Suppressor macrophage (primary cell): ENCODE measurements at regions not wholly inside any gene's neighbourhood (a gene's known extent, or its start where the extent isn't known, plus 50 kb on each side); places are given as distances from the start of the nearest gene placed in this dataset.

Experiments used
- DNase-seq, 4 experiments: peaks; one replicate each; pipeline ENCODE4 v3.0.0-alpha.2; 2020 to 2022

DNA sequence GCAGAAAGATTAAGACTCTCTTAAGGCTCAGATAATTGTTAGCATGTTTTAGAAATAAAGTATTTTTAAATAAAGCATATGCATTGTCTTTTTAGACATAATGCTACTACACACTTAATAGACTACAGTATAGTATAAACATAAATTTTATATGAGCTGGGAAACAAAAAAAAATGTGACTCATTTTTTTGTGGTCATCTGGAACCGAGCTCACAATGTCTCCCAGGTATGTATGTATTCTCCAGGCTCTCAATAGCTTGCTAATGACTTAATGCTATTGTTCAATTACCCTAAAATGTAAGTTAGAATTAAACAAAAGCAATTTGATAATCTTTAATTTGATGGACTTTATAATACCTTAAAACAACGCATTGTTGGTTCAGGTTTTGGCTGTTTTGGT lies 167.2 kb downstream of the NUP35 start:
- no peak for DNase-seq

DNA sequence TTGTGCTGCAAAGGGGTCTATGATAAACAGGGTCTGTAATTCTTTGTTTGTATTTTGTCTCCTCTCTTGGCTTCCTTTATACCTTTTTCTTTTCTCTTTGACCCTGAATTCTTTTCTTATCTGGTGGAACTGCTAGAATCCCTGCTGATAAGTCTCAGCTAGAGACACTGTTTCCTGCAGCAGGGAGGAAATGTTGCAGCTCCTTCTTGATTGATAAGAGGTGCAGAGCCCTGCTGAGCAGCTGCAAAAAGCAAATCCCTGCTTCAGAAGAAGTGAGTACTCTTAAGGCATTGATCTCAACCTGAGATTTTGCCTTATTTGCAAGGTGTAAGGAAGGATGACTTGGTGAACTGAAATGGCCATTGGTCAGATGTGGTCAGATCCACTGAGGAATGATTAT lies 167.8 kb downstream of the NUP35 start:
- DNase-seq = no peak

DNA sequence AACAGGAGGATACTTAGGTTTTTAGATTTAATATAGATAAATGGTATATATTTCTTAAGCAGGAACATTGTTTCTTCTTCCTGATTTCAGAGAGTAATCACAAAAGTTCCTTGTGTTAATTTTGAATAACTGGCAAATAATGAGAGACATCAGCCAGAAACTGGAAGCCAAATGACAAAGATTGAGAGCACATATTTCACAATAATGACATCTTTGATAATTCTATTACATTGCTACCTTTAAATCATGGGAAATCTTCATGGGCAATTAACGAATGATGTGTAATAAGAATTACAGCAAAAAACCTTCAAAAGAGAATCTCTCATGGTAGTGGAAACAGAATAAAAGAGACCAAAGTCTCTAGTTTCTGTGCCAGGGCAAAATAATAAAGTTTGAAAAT lies 215.1 kb downstream of the NUP35 start:
- no peak for DNase-seq

DNA sequence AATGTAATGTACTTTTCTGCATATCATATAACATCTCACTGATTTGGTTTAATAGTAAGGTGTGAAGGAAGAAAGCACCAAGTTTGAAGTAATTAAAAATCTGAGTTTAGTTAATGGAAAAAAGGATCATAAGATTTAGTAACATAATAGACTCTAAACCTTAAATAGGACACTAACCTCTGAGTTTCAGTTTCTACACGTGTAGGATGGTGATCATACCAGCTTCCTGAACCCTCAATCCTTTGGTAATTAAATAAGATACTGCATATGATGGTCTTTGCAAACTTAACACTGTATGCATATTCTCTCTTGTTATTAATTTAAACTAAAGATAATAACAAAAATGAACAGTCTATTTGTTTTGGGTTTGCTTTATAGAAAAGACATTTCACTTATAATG lies 216.8 kb downstream of the NUP35 start:
- DNase-seq = no peak

DNA sequence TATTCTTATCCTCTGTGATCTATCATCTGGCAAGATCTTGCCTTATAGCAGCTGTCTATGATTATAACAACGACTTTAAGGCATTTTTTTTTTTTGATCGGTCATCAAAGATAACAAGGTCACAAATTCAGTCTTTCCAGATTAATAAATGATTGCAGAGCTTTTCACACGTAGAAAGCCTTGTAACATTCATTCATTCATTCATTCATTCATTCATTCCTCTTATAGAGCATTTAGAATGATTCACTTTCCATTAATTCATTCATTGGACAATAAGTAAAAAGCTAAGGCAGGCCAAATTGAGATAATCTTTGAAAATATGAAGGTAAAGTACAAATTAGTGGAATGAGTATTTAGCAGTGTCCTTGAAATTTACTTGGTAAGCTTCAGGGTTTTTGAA lies 223.7 kb downstream of the NUP35 start:
- no peak for DNase-seq

DNA sequence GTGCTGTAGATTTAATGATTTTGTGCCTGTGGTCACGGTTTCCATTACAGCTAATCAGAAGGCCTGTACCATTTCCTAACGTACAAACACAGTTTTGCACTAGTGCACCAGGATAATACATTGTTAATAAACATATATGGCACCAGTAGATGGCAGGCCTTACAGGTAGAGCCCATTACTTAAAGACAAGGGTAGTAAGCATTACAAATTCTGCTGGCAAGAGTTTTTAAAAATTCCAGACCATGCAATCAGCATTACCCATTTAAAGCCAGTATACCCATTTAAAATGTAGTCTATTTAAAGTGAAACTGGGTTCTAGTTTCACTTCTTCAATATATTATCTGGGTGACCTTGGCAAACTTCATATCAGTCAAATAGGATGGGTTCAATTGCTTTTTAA lies 224.2 kb downstream of the NUP35 start:
- no peak for DNase-seq

DNA sequence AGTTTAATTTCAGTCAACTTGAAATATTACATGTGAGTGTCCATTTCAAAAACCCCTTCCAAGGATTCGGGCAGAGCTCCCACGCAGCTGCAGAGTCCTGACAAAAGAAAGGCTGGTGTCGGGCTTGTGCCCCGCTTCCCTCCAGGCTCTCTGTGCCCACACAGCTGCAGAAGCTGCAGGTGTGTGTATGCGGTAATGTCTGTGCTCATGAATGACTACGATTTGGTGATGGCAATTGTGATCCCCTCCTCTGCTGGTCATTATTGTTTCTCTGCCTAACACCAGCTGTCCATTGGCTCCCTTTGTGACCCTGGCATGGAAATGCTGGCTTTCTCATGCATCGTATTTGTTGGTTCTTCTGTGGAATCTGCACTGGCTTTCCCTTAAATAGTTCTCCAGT lies 224.8 kb downstream of the NUP35 start:
- no peak for DNase-seq

DNA sequence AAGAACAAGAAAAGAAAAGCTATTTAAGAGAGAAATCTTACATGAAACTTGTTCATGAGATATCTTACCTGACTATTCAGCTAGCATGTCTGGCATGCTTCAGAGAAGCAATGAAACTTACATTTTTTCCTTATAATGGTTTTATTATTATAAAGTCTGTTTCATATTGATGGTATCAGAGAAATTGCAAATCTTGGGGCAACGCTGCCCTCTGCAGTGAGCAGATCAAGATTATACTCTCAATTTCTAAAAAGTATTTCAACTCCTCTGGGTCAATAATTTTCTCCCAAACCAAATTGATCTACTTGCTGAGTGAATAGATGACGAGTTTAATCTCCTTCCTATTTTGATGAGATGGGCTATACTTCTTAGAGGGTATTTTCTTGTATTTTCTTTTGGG lies 235.6 kb downstream of the NUP35 start:
- no peak for DNase-seq

DNA sequence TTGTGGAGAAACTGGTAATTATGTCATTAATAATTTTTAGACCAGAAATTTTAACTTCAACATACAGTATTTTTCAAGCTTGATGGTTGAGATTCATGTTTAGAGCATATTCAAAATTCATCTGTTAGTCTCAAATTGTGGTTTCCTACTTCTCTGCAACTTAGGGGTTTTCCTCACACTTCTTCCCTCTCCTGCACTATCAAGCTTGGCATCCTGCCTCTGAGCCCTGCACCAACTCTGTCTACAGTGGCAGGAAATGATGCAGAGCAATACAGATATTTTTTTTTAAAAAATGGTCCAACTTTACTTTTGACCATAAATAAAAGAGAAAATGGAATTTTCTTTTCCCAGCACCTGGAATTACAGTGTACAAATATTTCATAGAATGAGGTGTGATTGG lies 247.3 kb downstream of the NUP35 start:
- no peak for DNase-seq

DNA sequence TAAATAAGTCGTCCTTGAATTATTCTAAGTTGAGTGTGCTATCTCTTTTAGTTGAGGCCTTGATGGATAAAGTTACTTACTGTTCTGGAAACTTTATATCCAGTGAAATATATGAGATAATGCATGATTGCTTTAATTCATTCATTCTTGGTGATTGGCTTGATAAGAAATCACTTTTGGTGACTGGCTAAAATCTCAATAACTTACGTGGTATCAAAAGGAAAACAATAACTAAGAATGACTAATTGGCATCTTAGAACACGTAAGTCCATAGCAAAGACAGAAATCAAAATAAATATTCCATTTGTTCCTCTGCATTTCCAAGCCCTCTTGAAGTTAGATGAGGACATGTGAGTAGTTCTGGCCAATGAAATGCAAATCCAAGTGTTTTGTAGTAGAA lies 251.6 kb downstream of the NUP35 start:
- no peak for DNase-seq

DNA sequence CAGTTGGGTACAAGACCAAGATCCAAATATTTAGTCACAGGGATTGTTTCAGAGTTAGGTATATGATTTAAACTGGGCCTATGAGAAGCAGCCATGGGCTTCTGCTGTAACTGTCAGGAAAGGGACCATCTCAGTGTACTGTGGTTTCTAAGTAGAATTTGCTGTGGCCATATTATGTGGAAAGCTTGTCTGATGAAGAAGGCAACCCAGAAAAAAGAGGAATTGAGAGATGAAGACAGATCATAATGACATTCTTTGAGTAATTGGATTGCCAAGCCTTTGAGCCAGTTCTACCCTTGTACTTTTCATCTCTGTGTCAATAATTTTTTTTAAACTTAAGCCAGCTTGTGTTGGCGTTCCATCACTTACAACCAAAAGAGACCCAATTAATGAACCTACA lies 259.6 kb downstream of the NUP35 start:
- no peak for DNase-seq

DNA sequence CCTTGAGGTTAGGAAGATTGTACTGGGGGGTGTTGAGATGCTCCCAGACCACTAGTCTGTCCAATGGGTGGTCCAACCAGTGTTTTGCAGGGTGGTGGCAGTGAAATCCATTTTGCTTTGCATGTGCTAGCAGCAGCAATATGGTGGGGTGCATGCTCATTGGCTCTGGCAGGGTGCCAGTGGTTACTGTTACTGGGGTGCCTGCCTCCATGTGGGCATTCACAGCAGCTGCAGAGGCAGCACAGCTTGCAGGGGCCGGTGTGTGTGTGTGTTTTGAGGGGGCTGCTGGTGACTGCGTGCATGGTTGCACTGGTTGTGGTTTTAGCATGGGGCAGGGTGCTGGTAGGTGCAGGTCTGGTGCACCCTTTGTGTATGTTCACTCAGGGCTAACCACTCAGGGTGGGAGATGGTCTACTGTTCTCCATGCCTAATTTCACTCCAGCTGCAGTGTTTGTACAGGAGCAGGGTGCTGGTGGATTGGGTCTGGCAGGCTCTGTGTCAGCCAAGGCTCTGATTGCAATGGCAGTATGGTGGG lies 265.4 kb downstream of the NUP35 start:
- DNase-seq = no peak

DNA sequence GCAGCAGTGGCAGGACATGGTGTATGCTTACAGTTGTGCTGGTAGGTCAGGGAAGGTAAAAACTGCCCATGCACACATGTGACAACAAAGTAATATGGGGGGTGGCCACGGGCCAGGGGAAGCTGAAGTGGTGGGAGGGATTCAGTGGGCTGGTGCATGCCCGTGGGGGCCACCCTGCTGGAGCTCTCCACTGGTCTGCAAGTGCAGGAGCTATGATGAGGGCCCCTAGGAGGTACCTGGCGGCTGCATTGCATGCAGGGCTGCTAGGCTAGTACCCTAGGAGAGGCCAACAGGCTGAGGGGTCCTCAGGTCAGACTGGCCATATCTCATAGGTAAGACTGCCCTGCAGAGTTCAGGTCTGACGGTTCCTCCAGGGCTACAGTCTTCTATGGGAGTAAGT lies 265.9 kb downstream of the NUP35 start:
- DNase-seq = no peak

DNA sequence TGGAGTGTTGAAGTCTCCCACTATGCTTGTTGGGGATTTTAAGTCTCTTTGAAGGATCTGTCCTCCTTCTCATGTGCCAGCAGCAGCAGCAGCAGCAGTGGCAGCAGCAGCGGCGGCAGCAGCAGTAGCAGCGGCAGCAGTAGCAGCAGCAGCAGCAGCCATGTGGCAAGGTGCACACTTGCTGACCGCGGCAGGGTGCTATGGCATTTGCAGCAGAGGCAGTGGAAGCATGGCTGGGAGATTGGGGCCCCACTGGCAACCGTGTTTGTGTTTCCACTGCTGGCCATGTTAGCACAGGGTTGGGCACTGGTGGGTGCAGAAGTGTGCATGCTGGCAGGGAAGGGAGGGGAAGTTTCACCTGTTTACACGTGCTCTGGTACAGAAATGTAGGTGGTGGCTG lies 280.1 kb downstream of the NUP35 start:
- DNase-seq = no peak

DNA sequence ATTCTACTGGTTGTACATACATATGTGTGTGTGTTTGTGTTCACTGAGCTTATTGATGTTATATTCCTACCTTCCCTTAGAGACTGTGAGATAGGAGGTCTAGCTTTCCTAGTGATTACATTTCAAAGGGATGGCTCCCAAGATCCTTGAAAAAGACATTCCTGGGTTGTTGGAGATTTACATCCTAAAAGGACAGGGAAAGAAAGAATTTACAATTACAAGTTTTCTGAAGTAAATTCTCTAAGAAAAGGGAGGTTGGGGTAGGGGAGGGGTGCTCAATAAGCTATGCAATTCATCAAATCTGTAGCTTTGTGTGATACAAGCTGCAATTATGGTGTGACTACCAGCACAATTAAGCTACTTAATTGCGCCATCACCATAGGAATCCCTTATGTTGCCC lies 284.3 kb downstream of the NUP35 start:
- no peak for DNase-seq

DNA sequence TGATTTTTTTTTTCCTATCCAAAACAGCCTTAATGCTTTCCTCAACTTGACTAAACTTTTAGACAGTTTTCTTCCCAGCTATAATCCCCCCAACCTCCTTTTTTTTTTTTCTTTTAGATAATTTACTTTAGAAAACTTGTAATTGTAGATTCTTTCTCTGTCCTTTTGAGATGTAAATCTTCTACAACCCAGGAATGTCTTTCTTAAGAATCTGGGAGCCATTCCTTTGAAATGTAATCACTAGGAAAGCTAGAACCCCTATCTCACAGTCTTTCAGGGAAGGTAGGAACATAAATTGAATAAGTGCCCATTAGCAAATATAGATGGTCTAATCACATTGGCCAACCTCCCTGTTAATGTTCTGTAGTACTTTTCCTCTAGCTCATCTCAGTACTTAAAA lies 285.4 kb downstream of the NUP35 start:
- DNase-seq = no peak

DNA sequence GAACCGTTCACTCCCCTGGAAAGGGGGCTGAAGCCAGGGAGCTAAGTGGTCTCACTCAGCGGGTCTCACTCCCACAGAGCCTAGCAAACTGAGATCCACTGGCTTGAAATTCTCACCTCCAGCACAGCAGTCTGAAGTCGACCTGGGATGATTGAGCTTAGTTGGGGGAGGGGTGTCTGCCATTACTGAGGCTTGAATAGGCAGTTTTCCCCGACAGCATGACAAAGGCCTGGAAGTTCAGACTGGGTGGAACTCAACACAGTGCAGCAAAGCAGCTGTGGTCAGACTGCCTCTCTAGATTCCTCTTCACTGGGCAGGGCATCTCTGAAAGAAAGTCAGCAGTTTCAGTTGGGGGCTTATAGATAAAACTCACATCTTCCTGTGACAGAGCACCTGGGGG lies 292.5 kb downstream of the NUP35 start:
- DNase-seq = no peak

DNA sequence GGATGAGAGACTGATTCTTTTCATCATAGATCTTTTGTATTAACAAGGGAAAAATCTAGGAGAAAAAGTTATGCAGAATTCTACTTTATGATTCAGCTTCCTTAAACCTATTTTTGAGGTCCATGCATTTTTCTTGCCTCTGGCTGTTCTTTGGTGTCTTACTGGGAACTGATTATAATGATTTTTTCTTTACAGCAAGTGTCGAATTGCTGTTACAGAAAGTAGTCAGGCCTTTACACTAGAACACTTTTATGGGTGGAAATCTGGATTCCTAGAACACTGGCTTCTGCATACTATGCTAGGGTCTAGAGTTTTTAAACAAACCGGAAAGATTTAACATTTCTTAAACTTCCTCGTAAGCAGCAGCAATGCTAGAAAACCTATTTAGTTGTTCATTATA lies 302.6 kb downstream of the NUP35 start:
- DNase-seq = no peak

DNA sequence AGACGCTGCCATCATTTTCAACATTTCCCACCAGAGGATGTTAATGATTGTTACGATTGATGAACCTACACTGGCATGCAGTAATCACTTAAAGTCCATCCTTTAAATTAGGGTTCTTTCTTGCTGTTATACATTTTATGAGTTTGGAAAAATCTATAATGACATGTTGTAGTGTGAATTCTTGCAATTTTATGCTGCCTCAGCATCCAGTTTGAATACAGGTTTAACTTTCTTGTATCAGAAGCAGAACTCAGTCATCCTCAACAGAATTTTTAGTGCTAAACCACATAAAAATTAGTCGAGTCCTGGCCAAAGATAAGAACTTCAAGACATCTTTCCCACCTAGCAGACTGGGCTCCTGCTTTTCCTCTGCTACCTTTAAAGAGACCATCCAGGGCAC lies 303.3 kb downstream of the NUP35 start:
- DNase-seq = no peak

DNA sequence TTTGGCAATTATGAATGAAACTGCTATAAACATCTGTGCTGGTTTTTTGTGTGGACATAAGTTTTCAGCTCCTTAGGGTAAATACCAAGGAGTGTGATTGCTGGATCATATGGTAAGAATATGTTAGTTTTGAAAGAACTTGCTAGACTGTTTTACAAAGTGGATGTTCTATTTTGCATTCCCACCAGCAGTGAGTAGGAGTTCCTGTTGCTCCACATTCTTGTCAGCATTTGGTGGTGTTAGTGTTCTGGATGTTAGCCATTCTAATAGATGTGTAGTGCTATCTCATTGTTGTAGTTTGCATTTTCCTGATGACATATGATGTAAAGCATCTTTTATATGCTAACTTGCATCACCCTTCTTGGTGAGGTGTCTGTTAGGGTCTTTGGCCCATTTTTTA lies 304.6 kb downstream of the NUP35 start:
- no peak for DNase-seq

DNA sequence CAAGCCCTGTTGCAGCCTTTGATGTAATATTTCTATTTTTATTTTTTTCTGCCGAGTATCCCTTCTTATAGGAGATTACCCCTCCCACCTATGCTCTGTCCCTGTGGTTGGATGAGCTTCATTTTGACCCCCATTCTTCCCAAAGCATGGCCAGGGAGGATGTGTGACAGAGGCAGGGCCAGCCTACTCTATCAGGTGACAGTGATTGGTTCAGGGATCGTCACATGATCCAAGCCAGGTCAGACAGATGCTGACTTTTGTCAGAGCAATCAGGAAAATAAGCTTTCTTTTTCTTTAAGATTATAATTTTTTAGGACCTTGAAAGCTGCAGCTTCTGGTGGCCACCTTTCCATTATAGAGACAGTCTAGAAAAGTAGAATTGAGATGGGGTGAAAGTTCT lies 314.3 kb downstream of the NUP35 start:
- no peak for DNase-seq

DNA sequence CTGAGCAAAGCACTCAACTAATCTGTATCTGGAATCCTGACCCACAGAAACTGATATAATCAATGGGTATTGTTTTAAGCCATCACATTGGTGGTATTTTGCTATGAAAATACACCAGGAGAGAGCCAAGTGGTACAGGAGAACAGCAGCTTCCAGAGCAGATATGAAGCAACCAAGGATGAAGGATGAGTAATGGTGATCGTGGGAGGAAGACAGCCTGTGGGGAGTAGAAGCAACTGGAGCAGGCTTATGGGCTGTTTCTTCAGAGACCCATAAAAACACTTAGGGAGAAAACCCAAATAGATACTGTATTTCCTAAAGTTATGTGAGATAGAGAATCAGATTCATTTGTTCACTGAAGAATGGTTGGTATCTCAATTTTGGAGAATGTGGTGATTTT lies 330.8 kb downstream of the NUP35 start:
- no peak for DNase-seq

DNA sequence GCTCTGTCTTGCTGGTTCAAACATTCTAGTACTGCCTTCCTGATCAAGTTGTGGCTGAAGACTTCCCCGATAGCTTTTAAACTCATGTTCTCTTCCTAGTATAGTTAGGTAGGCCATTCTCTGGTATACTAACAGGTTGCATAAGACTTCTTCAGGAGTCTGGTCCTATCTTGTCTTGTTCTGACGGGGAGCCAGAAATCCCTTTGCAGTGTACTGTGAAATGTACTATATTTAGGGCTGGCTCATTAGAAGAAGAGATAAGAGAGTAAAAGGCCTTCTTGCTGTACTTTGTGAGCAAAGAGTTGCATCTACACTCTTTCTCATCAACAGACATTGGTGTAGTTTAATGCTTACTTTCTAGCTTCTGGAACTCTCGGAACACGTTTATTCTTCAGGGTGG lies 331.9 kb downstream of the NUP35 start:
- no peak for DNase-seq

DNA sequence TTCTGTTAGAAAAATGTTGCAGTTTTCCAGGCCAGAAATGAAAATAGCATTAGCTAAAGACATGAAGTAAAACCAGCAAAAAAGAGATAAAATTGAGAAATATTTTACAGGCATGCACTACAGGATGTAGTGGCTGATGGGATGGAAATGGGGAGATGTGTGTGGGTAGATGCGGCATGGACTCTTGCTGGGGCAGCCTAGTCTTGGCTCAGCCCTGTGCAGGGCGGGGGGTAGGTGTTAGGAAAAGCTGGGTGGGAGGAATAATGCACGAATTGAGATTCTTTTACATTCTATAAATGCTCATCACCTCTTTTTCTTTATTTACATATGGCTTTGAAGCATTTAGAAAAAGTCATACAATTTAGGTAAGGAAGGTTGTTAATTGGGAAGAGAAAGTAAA lies 334.2 kb downstream of the NUP35 start:
- DNase-seq = no peak

DNA sequence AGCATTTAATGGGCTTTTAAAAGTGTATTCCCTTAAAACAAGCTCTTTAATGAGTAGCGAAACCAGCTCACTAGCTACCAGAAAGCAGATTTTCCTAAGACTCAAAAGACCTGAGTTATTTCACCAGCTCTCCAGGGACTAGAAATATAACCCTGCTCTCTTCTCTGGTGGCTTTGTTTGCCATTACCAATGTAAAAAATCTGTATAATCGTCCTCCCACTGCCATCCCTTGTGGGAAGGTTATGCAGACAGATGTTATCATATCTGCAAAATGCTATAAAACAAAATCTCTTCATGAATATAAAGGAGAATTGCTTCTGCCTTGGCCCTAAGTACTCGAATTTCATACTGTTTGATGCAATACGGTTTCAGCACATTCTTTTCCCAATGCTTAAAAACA lies 335.2 kb downstream of the NUP35 start:
- no peak for DNase-seq

DNA sequence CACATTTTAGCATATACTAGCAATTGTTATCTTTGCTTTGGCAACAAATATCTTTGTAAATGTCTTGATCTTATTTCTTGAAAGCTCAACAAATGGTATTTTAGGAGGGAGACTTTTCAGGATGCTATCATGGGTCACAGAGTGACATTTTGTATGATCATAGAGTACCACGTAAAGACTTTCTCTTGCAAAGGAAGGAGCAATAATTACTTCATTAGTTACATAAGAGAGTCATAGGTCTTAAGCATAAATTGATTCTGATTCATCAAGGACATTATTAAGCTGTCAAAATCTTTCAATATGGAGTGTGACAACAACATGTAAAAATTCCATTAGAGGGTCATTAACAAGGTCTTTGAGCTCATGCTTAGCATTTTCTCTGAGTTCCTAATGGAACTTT lies 339.6 kb downstream of the NUP35 start:
- DNase-seq = no peak
